ENCODE measurements at regions not wholly inside any gene's neighbourhood (a gene's known extent, or its start where the extent isn't known, plus 50 kb on each side); places are given as distances from the start of the nearest gene placed in this dataset.

DNA sequence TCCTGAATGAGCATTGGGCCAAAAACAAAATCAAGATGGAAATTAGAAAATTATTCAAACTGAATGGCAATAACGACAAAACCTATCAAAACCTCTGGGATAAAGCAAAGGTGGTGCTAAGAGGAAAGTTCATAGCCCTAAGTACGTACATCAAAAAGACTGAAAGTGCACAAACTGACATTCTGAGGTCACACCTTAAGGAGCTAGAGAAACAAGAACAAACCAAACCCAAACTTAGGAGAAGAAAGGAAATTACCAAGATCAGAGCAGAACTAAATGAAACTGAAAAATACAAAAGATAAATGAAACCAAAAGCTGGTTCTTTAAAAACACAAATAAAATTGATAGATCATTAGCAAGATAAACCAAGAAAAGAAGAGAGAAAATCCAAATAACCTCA is 1543.5 kb upstream of the ACVR2A start:
- TF ChIP-seq, protein P1, sequence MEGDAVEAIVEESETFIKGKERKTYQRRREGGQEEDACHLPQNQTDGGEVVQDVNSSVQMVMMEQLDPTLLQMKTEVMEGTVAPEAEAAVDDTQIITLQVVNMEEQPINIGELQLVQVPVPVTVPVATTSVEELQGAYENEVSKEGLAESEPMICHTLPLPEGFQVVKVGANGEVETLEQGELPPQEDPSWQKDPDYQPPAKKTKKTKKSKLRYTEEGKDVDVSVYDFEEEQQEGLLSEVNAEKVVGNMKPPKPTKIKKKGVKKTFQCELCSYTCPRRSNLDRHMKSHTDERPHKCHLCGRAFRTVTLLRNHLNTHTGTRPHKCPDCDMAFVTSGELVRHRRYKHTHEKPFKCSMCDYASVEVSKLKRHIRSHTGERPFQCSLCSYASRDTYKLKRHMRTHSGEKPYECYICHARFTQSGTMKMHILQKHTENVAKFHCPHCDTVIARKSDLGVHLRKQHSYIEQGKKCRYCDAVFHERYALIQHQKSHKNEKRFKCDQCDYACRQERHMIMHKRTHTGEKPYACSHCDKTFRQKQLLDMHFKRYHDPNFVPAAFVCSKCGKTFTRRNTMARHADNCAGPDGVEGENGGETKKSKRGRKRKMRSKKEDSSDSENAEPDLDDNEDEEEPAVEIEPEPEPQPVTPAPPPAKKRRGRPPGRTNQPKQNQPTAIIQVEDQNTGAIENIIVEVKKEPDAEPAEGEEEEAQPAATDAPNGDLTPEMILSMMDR (IDR thresholded peaks at IDR 0.05): no peak
- TF ChIP-seq POLR2A (IDR thresholded peaks at IDR 0.05): no peak

All from uterus (tissue), 2 donors.